ENCODE measurements at regions not wholly inside any gene's neighbourhood (a gene's known extent, or its start where the extent isn't known, plus 50 kb on each side); places are given as distances from the start of the nearest gene placed in this dataset.
A peak's percentile ranks its signal among the peaks of the same experiment; 100 is the strongest.

DNA sequence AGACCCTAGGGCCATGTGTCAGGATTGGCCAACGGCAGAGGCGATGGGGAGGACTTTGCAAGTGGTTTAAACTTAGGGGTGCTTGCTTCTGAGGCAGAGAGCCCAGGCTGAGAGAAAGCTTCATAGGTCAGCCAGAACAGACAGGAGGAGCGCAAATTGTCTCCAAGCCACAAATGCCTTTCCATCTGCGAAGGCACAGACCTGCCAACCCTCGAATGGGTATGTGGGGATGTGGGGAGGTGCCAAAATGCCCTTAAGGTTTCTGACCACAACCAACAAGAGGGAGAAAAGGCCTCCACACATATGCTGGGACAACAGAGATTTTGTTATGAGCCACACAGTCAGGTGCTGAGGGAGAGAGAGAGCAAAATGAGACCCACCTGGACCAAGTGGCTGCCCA, 283.6 kb downstream of the CYP26B1 start:
- no peak for DNase-seq (ENCODE audit: low spot score)

GRCh38 chr2:71863396-71863795, 284.3 kb downstream of the CYP26B1 start:
- DNase-seq (ENCODE audit: low spot score) = no peak

GRCh38 chr2:71862921-71863320, 284.7 kb downstream of the CYP26B1 start:
- DNase-seq (ENCODE audit: low spot score) = no peak

- no peak for DNase-seq (ENCODE audit: low spot score)
Observed at GRCh38 chr2:71861186-71862160, 286.2 kb downstream of the CYP26B1 start.

- no peak for DNase-seq (ENCODE audit: low spot score)
Observed at GRCh38 chr2:71860381-71860926, 287.2 kb downstream of the CYP26B1 start.

DNA sequence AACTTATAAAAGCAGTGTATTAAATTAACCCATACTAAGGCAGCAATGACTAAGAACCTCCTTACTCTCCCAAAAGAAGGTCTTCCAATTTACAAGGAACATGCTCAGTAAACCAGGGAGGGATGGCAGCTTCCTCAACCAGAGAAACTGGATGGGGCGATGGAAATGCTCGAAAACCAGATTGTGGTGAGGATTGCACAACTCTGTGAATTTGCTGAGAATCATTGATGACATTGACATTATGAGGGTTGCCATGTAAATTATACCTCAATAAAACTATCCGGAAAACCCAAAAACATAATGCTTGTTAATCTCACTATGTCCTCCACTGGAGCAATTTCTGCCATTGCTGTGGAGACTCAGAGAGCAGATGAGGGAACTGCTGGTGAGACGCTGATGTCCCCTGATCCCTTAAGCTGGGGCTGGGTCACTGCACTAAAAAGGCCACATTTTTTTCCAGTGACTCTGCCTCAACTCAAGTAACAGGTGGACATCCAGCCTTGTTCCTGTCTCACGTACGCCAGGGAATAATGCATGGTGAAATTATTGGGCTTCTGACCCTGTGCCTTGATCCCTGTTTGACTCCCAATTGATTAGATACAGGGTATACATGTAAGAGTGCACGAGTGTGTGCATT, 288.3 kb downstream of the CYP26B1 start:
- no peak for DNase-seq (ENCODE audit: low spot score)

GRCh38 chr2:71858071-71858470, 289.6 kb downstream of the CYP26B1 start:
- no peak for DNase-seq (ENCODE audit: low spot score)

DNA sequence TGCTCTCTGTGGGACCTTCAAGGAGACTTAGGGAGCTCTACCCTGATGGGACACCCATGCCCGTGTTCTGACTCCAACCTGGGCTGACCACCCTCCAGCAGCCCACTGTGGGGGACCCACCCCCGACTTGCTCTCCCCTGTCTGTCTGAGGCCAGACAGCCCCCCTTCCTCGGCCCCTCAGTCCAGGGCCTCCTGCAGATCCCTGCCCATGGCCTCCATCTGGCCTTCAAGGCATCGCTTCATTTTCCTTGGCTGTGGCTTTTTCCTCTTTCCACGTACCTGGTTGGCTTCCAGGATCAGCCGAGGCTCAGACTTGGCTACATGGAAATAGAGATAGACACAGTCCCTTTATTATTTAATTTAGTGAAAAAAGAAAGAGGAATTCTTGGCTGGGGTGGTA, 290.0 kb downstream of the CYP26B1 start:
- no peak for DNase-seq (ENCODE audit: low spot score)

DNA sequence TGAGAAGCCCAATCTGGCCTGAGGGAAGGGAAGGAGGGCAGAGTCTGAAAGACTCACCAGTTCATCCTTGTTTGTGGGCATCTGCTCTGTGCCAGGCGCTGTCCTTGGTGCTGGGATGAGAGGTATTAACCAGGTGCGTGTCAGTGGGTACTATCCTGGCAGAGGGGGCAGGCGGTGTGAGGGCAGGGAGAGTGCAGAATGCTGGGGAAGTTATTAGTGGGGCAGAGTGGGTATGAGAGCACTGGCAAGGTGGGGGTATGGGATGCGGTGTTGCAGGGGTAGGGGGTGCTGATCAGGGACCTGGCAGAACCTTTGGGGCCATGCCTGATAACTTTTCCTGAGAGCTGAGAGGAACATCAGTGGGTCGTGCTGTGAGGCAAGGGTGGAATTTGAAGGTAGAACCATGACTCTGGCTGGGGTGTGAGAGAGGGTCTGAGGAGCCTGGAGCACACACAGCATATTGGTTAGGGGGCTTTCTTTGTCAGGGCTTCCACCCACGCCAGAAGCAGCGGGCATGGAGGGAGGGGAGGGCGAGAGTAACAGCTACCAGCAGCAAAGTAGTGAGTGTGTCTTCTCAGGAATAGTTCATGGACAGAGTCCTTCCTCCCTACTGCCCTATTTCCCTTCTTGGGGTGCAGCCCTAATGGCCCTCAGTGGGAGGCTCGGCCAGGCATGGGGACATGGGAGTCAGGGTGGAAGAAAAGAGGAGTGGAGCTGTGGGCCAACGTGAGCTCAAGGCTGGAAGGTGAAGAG, 290.7 kb downstream of the CYP26B1 start:
- DNase-seq (ENCODE audit: low spot score) = peak; percentile 18

DNA sequence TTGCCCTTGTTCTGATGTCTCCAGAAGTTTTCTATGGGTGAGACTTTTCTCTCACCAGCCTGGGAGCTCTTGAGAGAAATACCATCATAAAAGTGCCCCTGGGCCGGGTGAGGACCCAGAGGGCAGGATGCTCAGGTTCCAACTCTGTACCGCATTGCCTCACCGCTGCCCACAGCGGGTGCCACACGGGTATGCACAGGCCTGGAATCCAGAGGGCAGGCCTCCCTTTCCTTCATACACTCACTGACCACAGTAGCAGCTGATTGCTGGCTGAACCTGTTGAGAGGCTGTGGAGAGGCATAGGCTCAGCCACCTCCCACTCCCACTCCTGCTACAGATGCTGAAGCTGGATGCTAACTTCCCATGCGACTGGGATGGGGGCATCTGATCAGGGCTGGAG, 293.8 kb downstream of the CYP26B1 start:
- DNase-seq (ENCODE audit: low spot score) = no peak

DNA sequence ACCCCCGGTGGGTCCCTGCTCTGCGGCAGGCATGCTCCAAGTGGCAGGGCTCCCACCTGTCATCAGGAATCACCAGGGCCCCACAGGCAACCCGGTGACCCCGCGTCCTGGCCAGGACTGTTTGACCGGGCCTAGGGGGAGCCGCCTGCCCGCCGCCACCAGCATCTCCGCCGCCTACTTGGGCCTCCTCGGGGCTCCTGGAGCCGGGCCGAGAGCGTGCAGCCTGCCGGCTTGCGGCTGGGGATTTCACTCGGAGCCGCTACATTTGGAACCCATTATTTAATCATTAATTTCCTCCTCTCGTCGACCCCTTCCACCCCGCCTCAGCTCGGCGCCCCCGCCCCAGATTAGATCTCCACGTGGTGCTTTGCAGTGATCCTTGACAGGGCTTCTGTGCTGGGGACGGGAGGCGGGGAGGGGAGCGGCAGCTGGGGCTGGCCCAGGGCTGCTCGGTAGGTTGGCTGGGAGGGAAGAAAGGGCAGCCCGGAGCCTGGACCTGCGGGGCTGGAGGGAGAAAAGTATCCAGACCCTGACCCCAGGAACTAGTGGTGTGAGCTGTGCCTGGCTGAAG, 295.4 kb downstream of the CYP26B1 start:
- DNase-seq (ENCODE audit: low spot score) = no peak

DNA sequence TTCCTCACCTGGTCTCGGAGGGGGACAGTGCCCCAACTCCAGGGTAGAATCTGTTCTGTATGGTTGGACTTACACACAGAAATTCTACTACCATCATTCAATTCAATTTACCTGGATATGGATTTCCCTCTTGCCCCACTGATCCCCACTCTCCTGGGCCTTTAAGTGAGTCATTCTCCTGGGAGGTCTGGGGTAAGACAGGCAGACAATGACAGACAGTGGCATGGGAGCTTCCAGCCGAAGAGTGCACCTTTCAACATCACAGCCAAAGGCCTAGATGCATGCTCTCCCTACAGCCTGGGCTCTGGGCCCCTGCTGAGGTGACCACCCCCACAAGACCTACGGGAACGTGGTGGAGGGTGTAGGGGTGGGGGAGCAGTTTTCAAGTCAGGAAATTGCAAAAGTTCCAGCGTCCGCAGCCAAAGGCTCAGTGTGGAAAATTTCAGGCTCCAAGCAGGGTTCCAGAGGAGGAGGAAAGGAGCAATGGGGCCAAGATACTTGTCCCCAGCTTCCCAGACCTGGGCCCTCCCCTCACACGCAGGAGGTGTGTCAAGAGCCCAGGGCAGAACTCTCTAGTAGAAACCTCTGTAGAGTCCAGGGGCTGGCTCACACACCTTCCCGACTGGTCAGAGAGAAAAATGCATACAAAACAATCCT, 296.4 kb downstream of the CYP26B1 start:
- no peak for DNase-seq (ENCODE audit: low spot score)

- DNase-seq (ENCODE audit: low spot score) = no peak
Observed at GRCh38 chr2:71850306-71850801, 297.3 kb downstream of the CYP26B1 start.

- DNase-seq (ENCODE audit: low spot score) = no peak
Observed at GRCh38 chr2:71849607-71850305, 297.9 kb downstream of the CYP26B1 start.

DNA sequence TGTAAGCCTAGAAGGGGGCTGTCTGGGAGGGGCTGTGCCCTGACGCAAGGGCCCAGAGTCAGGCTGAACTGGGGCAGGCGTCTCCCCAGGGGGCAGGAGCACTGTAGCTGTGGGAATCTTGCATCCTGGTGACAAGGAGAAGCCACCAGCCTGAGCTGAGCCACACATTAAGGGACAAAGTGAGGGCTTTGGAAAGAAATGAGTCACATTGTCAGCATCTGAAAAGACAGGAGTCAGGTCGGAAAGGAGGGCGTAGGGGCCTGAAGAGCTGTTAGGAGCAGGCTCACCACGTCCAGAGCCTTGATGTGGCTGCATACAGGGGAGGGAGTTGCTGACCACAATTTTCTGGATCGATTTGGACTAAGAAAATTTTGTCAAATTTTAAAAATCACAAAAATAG, 298.6 kb downstream of the CYP26B1 start:
- no peak for DNase-seq (ENCODE audit: low spot score)

DNA sequence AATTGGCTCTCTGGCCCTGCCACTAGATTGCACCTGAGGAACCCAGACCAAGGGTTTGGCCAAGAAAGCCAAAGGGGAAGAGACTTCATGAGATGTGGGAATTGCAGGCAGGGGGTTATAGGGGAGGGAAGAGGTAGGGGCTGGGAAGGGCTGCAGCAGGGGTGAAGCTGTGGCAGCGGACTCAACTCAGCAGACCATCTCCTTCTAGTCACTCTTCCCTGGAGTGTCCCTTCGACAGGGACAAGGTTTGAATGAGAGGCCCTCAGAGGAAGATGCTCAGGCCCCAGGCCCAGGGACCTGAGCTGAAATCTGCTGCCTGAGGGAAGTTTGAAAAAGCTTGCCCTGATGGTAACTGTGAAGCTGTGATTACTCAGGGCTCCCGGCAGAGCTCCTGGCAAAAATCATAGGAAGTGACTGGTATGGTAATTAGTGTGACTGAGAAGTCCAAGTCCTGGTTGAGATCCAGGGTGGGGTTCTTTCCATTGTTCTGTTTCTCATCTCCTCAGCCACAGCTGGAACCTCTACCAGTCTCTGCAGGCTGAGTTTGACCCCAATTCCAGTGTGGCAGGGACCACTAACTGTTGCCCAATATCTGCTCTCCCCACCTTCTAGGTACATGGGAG, 300.9 kb downstream of the CYP26B1 start:
- DNase-seq (ENCODE audit: low spot score) = no peak

GRCh38 chr2:71846072-71846471, 301.6 kb downstream of the CYP26B1 start:
- DNase-seq (ENCODE audit: low spot score) = no peak

GRCh38 chr2:71844967-71845366, 302.7 kb downstream of the CYP26B1 start:
- no peak for DNase-seq (ENCODE audit: low spot score)

DNA sequence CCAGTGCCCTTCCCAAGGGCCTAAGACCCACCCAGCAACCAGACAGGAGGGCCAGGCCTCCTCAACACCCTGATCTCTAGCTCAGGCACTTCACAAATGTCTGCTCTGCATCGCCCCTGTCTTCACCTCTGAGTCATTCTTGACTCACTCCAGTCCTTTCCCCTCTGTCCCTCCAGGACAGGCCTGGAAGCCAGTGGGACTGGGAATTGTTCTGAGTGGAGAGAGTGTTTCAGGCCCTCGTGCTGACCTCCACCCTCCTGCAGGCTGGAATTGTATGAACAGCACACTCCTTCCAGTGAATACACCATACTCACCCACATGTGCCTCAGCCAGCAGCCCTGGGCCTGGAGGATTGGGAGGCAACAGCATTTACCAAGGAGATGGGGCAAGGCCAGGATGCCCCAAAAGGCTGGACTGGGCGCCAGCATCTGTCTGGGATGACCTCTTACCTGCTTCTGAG, 304.2 kb downstream of the CYP26B1 start:
- peak; percentile 13 for DNase-seq (ENCODE audit: low spot score)

GRCh38 chr2:71842744-71843143, 304.9 kb downstream of the CYP26B1 start:
- DNase-seq (ENCODE audit: low spot score) = no peak

All from RKO (cell line).